ENCODE measurements at regions not wholly inside any gene's neighbourhood (a gene's known extent, or its start where the extent isn't known, plus 50 kb on each side); places are given as distances from the start of the nearest gene placed in this dataset.

DNA sequence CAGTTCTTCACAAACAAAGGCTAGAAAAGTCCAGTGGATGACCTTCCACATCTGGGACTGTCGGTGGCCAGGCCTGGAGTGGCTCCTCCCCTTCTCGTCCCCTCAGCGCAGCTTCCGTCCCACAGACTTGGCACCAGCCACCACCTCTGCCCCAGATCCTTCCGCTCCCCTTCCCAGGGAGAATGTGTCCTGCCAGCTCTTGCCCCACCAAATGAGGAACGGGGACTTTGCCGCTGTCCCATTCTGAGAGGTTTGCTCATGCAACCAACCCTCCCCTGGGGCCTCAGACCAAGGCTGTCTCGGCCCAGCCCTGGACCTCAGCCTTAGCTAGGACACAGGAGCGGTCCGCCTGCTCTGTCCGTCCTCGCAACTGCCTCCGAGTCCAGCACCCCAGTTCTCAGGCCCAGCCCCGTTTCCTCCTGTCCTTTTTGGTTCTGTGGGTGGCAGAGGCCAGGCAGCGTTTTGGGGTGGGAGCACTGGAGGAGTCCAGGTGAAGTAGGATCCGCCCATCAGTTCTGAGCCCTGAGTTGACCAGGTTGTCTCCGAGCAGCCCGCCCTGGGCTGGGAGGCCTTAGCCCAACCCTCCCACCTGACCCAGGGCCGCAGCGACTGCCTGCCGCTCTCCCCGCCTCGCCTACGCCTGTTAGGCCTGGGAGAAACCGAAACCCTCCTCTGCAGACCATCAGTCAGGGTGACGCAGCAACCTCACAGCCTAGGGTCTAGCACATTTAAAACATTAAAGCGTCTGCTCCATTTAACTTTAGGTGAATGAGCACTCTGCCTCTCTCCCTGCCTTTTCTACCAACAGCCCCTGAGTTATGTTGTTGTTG is 284.3 kb downstream of the FOXO1 start:
- TF ChIP-seq, protein P1, sequence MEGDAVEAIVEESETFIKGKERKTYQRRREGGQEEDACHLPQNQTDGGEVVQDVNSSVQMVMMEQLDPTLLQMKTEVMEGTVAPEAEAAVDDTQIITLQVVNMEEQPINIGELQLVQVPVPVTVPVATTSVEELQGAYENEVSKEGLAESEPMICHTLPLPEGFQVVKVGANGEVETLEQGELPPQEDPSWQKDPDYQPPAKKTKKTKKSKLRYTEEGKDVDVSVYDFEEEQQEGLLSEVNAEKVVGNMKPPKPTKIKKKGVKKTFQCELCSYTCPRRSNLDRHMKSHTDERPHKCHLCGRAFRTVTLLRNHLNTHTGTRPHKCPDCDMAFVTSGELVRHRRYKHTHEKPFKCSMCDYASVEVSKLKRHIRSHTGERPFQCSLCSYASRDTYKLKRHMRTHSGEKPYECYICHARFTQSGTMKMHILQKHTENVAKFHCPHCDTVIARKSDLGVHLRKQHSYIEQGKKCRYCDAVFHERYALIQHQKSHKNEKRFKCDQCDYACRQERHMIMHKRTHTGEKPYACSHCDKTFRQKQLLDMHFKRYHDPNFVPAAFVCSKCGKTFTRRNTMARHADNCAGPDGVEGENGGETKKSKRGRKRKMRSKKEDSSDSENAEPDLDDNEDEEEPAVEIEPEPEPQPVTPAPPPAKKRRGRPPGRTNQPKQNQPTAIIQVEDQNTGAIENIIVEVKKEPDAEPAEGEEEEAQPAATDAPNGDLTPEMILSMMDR (IDR thresholded peaks at IDR 0.05 in 8 of 11, conservative IDR thresholded peaks at IDR 0.05 in 3 of 11), result no peak
- TF ChIP-seq POLR2AphosphoS5 (IDR thresholded peaks at IDR 0.05), result peak in 1 of 3 donors; percentile 20
- TF ChIP-seq POLR2A (IDR thresholded peaks at IDR 0.05), result no peak
